ENCODE measurements at regions not wholly inside any gene's neighbourhood (a gene's known extent, or its start where the extent isn't known, plus 50 kb on each side); places are given as distances from the start of the nearest gene placed in this dataset.

- no peak for DNase-seq (ENCODE audit: low read depth in 2 of 2)
- H3K4me3 ChIP-seq (replicated peaks in 1 of 2; ENCODE audit: low read depth in 2 of 2, low read length in 2 of 2) = no peak overlapping the region
- TF ChIP-seq, protein P1, sequence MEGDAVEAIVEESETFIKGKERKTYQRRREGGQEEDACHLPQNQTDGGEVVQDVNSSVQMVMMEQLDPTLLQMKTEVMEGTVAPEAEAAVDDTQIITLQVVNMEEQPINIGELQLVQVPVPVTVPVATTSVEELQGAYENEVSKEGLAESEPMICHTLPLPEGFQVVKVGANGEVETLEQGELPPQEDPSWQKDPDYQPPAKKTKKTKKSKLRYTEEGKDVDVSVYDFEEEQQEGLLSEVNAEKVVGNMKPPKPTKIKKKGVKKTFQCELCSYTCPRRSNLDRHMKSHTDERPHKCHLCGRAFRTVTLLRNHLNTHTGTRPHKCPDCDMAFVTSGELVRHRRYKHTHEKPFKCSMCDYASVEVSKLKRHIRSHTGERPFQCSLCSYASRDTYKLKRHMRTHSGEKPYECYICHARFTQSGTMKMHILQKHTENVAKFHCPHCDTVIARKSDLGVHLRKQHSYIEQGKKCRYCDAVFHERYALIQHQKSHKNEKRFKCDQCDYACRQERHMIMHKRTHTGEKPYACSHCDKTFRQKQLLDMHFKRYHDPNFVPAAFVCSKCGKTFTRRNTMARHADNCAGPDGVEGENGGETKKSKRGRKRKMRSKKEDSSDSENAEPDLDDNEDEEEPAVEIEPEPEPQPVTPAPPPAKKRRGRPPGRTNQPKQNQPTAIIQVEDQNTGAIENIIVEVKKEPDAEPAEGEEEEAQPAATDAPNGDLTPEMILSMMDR (IDR thresholded peaks at IDR 0.05; ENCODE audit: low read depth, low read length) = no peak
These were observed 163.1 kb upstream of the PTCH1 start for GRCh38 chr9:95679874-95680273.

DNA sequence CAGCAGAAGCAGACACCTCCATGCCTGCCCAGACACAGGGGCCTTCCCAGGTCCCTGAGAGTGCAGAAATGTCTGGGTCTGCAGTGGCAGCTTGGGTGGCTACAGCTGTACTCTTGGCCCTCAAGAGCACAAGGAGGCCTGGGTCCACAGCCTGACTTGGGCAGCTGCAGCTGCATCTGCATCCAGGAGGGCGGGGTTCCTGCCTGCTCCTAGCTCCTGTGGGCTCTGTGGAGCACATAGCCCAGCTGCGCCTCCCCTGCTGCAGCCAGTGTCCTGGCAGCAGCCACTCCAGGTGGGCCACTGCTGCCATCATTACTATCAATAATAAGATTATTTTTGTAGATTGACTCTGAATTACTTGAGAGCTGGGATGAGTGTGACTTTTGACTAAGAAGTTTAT lies 162.0 kb upstream of the PTCH1 start:
- no peak for DNase-seq (ENCODE audit: low read depth in 2 of 2)

GRCh38 chr9:95670122-95670521 lies 153.4 kb upstream of the PTCH1 start:
- no peak overlapping the region for H3K4me3 ChIP-seq (replicated peaks in 1 of 2; ENCODE audit: low read depth in 2 of 2, low read length in 2 of 2)
- TF ChIP-seq, protein P1 (IDR thresholded peaks at IDR 0.05; ENCODE audit: low read depth, low read length) = no peak
- DNase-seq (ENCODE audit: low read depth in 2 of 2) = no peak

More for the DNA sequence above, 162.0 kb upstream of the PTCH1 start:
- H3K4me3 ChIP-seq (replicated peaks in 1 of 2; ENCODE audit: low read depth in 2 of 2, low read length in 2 of 2) = no peak overlapping the region
- TF ChIP-seq, protein P1 (IDR thresholded peaks at IDR 0.05; ENCODE audit: low read depth, low read length) = no peak

- H3K4me3 ChIP-seq (replicated peaks in 1 of 2; ENCODE audit: low read depth in 2 of 2, low read length in 2 of 2) = no peak overlapping the region
These were observed 152.5 kb upstream of the PTCH1 start for GRCh38 chr9:95669253-95669652.

GRCh38 chr9:95667789-95668188 lies 151.0 kb upstream of the PTCH1 start:
- TF ChIP-seq, protein P1 (IDR thresholded peaks at IDR 0.05; ENCODE audit: low read depth, low read length) = no peak
- H3K4me3 ChIP-seq (replicated peaks in 1 of 2; ENCODE audit: low read depth in 2 of 2, low read length in 2 of 2) = no peak overlapping the region
- no peak for DNase-seq (ENCODE audit: low read depth in 2 of 2)

More at GRCh38 chr9:95669253-95669652, 152.5 kb upstream of the PTCH1 start:
- TF ChIP-seq, protein P1 (IDR thresholded peaks at IDR 0.05; ENCODE audit: low read depth, low read length) = no peak
- DNase-seq (ENCODE audit: low read depth in 2 of 2) = no peak

DNA sequence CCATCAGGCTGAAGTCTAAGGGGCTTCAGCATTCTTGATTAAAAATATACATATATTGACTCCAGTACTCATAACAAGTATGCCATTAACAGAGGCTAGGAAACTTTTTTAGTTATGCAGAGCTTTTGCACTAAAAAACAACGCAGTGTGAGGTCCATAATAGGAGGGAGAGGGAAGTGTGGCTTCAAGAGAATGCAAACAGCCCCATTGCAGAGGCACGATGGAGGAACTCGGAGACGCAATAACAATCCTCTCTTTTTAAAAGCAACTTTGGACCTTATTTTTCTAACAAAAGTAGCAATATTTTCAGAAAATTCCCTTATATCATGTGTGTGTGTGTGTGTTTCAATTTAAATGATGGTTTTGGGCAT lies 150.0 kb upstream of the PTCH1 start:
- no peak for DNase-seq (ENCODE audit: low read depth in 2 of 2)
- TF ChIP-seq, protein P1 (IDR thresholded peaks at IDR 0.05; ENCODE audit: low read depth, low read length) = no peak
- no peak overlapping the region for H3K4me3 ChIP-seq (replicated peaks in 1 of 2; ENCODE audit: low read depth in 2 of 2, low read length in 2 of 2)

- no peak for DNase-seq (ENCODE audit: low read depth in 2 of 2)
- TF ChIP-seq, protein P1 (IDR thresholded peaks at IDR 0.05; ENCODE audit: low read depth, low read length) = no peak
- no peak overlapping the region for H3K4me3 ChIP-seq (replicated peaks in 1 of 2; ENCODE audit: low read depth in 2 of 2, low read length in 2 of 2)
These were observed 149.5 kb upstream of the PTCH1 start for GRCh38 chr9:95666096-95666784.

Data from cardiac fibroblast (primary cell).